GM06990 (cell line): ENCODE measurements at regions not wholly inside any gene's neighbourhood (a gene's known extent, or its start where the extent isn't known, plus 50 kb on each side); places are given as distances from the start of the nearest gene placed in this dataset.

Experiments
- DNase-seq: peaks from one replicate; pipeline ENCODE4 v3.0.0-alpha.2; 2011; ENCODE audit not compliant: insufficient read length; ENCODE audit errors: extremely low read depth
- H3K27me3 ChIP-seq: replicated peaks from 2 replicates; pipeline ENCODE4 v1.6.0; 2011; ENCODE audit warnings: low read length; ENCODE audit not compliant: control insufficient read depth, insufficient read depth
- H3K36me3 ChIP-seq: 2 replicates; pipeline ENCODE4 v1.5.1; 2011; ENCODE audit warnings: low read length; ENCODE audit not compliant: control insufficient read depth, insufficient read depth
- H3K4me3 ChIP-seq: replicated peaks from 2 replicates; pipeline ENCODE4 v1.5.1; 2011; ENCODE audit warnings: low read depth, mild to moderate bottlenecking, control low read depth, low read length
- CTCF ChIP-seq: IDR thresholded peaks from 2 replicates; pipeline ENCODE4 v1.5.1; 2011; ENCODE audit warnings: low read length, control low read depth, mild to moderate bottlenecking, inconsistent platforms; ENCODE audit not compliant: insufficient read depth, poor library complexity, severe bottlenecking

DNA sequence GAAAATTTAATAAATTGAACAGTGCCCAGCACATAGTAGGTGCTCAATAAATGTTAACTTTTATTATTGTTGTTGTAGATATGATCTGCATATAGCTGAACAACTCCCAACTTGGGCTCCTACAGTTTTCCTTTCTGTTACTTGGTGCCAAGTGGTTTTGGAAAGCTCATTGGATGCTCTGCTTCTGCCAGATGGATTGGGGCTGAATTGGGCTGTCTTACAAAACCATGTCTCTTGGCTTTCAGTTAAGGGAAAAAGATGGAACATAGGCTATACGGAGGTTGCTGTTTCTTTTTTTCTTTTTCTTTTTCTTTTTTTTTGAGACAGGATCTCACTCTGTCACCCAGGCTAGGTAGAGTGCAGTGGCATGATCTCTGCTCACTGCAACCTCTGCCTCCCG is 140.7 kb upstream of the PWP1 start:
- no peaks in the 10 kb centered on the region; the same call in 1 of the 2 replicates for H3K27me3 ChIP-seq
- no peak for TF ChIP-seq CTCF
- no peak overlapping the region for H3K4me3 ChIP-seq
- DNase-seq, result no peak
- no peaks in the 10 kb centered on the region for H3K36me3 ChIP-seq

- Histone ChIP-seq H3K4me3 (no peak overlapping the region), H3K36me3 (no peaks in the 10 kb centered on the region), H3K27me3 (no peaks in the 10 kb centered on the region; the same call in 1 of the 2 replicates)
- TF ChIP-seq CTCF, result no peak
- DNase-seq, result no peak
These were observed 139.8 kb upstream of the PWP1 start for GRCh38 chr12:107545737-107546353.

DNA sequence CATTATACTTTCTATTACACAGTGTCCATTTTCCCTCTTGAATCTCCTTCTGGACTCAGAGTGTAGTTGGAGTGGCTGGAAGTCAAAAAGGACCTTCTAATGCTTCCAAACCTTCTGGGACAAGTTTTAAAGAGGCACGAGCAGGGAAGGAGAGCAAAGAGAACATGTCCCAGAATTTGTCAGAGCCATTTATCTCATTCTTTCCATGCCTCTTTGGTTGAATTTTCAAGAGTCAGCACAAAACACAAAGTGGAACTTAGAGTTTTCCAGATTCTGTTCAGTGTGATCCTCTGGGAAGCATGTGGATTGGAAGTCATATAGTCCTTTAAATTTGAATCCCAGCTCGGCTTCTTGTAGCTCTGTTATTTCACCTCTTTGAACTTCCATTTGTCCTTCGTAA is 138.2 kb upstream of the PWP1 start:
- Histone ChIP-seq H3K27me3 (no peaks in the 10 kb centered on the region; the same call in 1 of the 2 replicates), H3K36me3 (no peaks in the 10 kb centered on the region), H3K4me3 (no peak overlapping the region)
- TF ChIP-seq CTCF, result no peak
- DNase-seq, result no peak

DNA sequence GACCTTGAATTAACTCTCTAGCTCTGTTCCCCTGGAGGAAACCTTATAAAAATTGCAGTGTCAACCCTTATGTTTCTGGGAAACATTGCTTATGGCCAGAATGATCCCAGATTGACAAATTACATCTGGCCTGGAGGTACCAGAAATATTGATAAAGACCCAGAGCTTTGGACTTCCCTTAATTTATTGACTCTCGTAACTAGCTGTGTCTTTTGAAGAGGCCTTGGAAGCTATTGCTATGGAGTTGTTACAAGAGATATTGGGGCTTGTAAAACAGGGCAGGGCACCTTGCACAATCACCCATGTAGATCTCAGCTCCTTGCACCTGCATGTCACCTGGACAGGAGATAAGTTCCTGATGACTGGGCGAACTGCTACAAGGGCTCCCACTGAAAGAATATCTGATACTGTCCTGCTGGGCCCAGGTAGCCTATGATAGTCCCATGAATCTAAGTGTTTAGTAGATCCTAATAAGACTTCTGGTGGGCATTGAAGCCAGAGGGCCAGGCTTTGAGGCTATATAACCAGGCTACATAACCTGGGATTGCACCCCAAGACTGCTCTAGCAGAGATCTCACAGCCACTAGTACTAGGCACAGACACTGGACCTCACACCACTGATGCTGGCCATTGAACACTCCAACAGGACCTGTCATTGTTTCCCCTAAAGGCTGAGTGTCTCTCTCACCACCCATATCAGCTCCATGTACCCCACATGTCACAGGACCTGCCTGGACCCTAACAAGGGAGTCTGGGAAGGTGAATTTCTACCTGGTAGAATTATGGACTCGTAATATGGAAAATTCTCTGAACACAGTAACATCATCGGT is 135.7 kb upstream of the PWP1 start:
- DNase-seq, result no peak
- no peaks in the 10 kb centered on the region for H3K36me3 ChIP-seq
- H3K27me3 ChIP-seq, result no peaks in the 10 kb centered on the region; the same call in 1 of the 2 replicates
- no peak overlapping the region for H3K4me3 ChIP-seq
- TF ChIP-seq CTCF, result no peak

GRCh38 chr12:107551434-107551833 is 134.2 kb upstream of the PWP1 start:
- Histone ChIP-seq H3K4me3 (no peak overlapping the region), H3K27me3 (no peaks in the 10 kb centered on the region; the same call in 1 of the 2 replicates), H3K36me3 (no peaks in the 10 kb centered on the region)
- DNase-seq, result no peak
- TF ChIP-seq CTCF, result no peak
